ENCODE measurements at regions not wholly inside any gene's neighbourhood (a gene's known extent, or its start where the extent isn't known, plus 50 kb on each side); places are given as distances from the start of the nearest gene placed in this dataset.

DNA sequence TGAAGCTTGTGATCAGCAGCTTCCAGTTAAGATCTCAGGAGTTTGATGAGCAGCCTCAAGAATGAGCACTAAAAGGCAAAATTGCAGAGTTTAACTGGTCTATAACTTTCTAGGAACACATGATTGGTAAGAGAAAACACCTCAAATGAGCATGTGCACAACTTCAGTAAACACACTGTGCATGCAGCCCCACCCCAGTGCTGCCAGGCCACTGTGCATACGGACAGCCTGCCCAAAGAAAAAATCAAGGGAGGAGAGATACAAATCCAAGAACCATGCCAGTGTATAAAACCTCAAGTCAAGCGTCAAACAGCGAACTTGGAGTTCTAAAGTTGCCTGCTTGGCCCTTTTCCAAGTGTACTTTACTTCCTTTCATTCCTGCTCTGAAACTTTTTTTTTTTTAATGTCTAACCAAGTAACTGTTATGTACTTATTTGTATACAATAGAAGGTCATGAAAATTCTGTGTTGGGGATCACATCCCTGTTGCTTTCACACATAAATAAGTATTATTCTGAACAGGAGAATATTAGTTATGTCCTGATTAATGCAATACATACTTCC is 125.6 kb upstream of the TSLP start:
- Mint-ChIP-seq H3K36me3 (no peaks in the 10 kb centered on the region), H3K9me3 (no peaks in the 10 kb centered on the region), H3K4me3 (no peak overlapping the region), H3K4me1 (ENCODE audit: unreplicated experiment) (no peaks in the 10 kb centered on the region), H3K27me3 (peaks cover 21% of the 10 kb centered on the region), H3K27ac (no peak overlapping the region)
- no peak for DNase-seq (ENCODE audit: extremely low spot score, unreplicated experiment)
- TF ChIP-seq, protein P1, sequence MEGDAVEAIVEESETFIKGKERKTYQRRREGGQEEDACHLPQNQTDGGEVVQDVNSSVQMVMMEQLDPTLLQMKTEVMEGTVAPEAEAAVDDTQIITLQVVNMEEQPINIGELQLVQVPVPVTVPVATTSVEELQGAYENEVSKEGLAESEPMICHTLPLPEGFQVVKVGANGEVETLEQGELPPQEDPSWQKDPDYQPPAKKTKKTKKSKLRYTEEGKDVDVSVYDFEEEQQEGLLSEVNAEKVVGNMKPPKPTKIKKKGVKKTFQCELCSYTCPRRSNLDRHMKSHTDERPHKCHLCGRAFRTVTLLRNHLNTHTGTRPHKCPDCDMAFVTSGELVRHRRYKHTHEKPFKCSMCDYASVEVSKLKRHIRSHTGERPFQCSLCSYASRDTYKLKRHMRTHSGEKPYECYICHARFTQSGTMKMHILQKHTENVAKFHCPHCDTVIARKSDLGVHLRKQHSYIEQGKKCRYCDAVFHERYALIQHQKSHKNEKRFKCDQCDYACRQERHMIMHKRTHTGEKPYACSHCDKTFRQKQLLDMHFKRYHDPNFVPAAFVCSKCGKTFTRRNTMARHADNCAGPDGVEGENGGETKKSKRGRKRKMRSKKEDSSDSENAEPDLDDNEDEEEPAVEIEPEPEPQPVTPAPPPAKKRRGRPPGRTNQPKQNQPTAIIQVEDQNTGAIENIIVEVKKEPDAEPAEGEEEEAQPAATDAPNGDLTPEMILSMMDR (conservative IDR thresholded peaks at IDR 0.05), result no peak

DNA sequence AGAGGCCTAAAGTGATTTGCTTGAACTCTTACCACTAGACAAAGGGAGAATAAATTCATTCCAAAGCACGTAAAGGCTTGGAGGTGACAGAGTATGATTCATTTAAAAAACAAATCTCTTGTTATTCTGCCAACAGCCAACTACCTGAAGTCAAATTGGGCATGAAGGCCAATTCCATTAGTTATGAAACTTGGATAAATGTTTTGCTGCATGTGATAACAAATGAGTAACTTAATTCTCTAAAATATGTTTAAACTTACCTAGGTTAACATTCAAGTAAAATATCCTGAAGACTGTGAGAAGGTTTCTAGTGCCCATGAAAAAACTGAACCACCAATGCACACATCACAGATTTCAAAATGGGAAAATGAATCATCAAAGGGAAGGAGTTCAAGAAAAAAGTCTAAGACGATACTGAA is 120.1 kb upstream of the TSLP start:
- TF ChIP-seq, protein P1 (conservative IDR thresholded peaks at IDR 0.05), result no peak
- no peak for DNase-seq (ENCODE audit: extremely low spot score, unreplicated experiment)
- no peak overlapping the region for H3K4me3 Mint-ChIP-seq
- no peaks in the 10 kb centered on the region for H3K36me3 Mint-ChIP-seq
- no peaks in the 10 kb centered on the region for H3K4me1 Mint-ChIP-seq (ENCODE audit: unreplicated experiment)
- H3K27me3 Mint-ChIP-seq, result peaks cover 14% of the 10 kb centered on the region
- H3K27ac Mint-ChIP-seq, result no peak overlapping the region
- H3K9me3 Mint-ChIP-seq, result peaks cover 4% of the 10 kb centered on the region

DNA sequence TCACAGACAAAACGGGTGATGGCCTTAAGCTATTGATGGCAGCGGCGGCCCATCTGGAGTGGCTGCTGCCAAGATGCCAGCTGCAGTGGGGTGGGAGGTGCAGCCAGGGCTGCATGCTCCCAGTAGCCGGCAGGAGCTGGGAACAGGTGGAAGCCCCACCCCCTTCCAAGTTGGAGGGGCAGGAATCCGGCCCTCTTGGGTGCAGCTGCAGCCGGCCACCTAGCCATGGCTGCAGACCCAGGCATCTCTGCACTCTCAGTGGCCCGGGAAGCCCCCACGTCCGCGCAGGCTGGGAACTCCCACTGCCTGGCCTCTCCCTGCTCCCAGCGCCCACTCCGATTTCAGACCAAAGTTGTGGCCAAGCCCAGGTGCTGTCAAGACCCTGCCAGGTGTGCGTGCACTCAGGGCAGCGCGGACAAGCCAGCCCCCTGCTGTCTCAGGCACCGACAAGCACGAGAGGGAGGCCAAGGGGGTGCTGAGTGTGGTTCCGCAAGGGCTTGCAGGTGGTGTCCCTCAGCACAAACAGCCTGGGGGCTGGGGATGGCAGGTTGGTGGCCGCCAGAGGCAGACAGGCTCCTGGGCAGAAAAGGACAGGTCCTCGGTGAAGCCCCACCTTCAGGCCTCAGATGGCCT is 115.1 kb upstream of the TSLP start:
- Mint-ChIP-seq H3K9me3 (peaks cover 4% of the 10 kb centered on the region), H3K27me3 (peaks cover 8% of the 10 kb centered on the region), H3K4me3 (no peak overlapping the region), H3K4me1 (ENCODE audit: unreplicated experiment) (no peaks in the 10 kb centered on the region), H3K27ac (no peak overlapping the region), H3K36me3 (no peaks in the 10 kb centered on the region)
- DNase-seq (ENCODE audit: extremely low spot score, unreplicated experiment), result no peak
- TF ChIP-seq, protein P1 (conservative IDR thresholded peaks at IDR 0.05), result no peak

DNA sequence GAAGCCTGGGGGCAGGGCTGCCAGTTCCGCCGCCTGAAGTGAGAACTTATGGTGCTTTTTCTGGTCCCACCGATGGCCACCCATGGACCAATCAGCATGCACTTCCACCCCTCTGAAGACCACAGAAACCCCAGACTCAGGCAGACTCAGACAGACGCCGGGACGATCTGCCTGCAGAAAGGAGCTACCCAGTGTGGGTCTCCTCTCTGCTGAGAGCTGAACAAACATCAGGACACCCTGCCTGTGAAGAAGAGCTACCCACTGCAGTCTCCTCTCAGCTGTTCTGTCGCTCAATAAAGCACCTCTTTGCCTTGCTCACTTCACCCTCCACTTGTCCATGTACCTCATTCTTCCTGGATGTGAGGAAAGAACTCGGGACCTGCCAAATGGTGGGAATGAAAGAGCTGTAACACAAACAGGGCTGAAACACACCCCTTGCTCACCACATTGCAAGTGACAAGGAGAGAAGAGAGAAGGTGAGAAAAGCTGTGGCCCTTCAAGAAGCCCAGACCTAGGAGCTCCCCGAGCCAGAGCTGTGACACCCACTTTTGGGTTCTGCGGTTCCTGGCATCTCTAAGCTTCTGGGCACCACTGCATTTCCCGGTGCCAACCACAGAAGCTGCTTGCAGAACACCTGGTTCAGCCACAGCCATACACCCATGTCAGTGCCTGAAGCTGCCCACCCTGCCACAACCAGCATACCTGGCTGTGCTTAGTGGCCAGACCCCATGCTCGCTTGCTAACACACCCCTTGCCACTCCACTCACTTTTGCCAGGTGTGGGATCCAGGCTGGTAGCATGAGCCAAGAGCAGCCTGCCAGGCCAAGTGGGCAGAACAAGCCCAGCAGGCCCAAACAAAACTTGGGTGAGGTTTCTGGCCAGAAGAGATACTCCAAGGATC is 114.3 kb upstream of the TSLP start:
- peaks cover 8% of the 10 kb centered on the region for H3K27me3 Mint-ChIP-seq
- H3K36me3 Mint-ChIP-seq, result no peaks in the 10 kb centered on the region
- no peak overlapping the region for H3K27ac Mint-ChIP-seq

DNA sequence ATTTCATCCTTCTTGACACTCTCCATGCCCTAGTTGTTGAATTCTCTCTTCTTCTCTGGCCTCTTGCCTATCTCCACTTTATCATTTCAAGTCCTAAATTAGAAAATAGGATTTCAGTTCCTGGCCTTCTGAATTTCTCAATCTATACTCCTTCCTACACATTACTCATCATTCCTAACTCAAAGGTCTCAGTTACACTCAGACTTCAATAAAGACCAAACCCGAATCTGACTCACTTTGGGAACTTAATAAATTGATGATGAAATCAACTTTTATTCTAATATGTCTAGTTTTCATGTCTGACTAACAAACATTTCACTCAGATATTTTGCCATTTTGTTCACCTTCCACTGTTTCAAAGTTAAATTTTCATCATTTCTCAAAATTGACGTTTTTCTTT is 113.6 kb upstream of the TSLP start:
- no peaks in the 10 kb centered on the region for H3K4me1 Mint-ChIP-seq (ENCODE audit: unreplicated experiment)
- TF ChIP-seq, protein P1 (conservative IDR thresholded peaks at IDR 0.05), result no peak
- peaks cover 8% of the 10 kb centered on the region for H3K27me3 Mint-ChIP-seq
- DNase-seq (ENCODE audit: extremely low spot score, unreplicated experiment), result no peak
- no peak overlapping the region for H3K27ac Mint-ChIP-seq
- H3K4me3 Mint-ChIP-seq, result no peak overlapping the region
- peaks cover 4% of the 10 kb centered on the region for H3K9me3 Mint-ChIP-seq
- H3K36me3 Mint-ChIP-seq, result no peaks in the 10 kb centered on the region

More for the DNA sequence above, 114.3 kb upstream of the TSLP start:
- DNase-seq (ENCODE audit: extremely low spot score, unreplicated experiment), result no peak
- no peak overlapping the region for H3K4me3 Mint-ChIP-seq
- TF ChIP-seq, protein P1 (conservative IDR thresholded peaks at IDR 0.05), result no peak
- H3K4me1 Mint-ChIP-seq (ENCODE audit: unreplicated experiment), result no peaks in the 10 kb centered on the region
- peaks cover 4% of the 10 kb centered on the region for H3K9me3 Mint-ChIP-seq

Data from type B pancreatic cell (in vitro differentiated cells).